NCI-H748 (cell line): ENCODE measurements at regions not wholly inside any gene's neighbourhood (a gene's known extent, or its start where the extent isn't known, plus 50 kb on each side); places are given as distances from the start of the nearest gene placed in this dataset.
"Not testable (repeated sequence)": the region's sequence is repeated elsewhere in the genome, so short reads cannot be mapped to it uniquely, and the experiment has no call there.

Experiments used
- DNase-seq: peaks from one replicate; lab custom pipeline; 2025; ENCODE audit not compliant: unreplicated experiment; lab: John Stamatoyannopoulos, UW

DNA sequence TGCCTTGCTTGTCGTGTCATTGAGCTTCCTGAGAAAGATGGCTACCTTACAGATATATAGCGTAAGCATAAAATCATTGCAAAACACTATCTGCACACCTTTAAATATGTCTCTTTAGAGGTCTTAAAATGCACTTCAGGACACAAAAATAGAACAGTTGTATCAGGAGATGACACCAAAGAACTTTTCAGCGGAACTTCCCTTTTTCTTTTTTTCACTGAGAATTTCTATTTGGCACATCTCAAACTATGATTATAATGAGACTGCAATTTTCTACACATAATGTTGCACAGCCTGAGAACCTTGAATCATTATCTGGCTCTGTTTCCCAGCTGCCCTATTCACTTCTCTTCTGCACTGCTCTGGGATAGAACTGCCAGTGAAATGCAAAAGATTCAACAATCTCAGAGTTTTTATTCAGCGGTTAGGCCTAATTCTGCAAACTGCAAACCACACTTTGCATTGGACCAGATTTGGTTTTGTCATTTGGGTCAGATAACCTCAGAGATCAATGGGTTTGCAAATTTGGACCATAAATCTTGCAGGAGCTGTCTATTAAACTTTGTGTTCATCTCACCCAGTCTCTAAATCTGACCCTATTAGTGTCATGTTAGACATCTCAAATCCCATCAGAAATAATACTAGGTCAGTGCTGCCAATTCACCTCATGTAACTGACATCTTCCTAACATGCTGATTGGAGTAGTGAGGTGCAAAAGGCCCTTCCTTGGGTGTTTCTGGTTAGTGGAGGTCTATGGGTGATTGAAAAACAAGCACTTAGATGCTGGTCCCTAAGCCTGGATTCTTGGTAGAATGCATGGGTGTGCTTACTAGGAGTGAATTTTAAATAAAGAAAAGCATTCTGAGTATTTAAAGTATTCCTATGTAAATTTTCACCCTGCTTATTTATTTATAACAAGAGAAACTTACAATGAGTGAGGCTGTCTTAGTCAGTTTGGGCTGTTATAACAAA lies 382.7 kb downstream of the UTRN start:
- DNase-seq = no peak

DNA sequence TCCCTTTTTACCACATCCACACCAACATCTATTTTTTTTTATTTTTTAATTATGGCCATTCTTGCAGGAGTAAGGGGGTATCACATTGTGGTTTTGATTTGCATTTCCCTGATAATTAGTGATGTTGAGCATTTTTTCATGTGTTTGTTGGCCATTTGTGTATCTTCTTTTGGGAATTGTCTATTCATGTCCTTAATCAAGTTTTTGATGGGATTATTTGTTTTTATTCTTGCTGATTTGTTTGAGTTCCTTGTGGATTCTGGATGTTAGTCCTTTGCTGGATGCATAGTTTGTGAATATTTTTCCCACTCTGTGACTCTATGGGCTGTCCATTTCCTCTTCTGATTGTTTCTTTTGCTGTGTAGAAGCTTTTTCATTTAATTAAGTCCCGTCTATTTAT lies 385.1 kb downstream of the UTRN start:
- not testable (repeated sequence) for DNase-seq

DNA sequence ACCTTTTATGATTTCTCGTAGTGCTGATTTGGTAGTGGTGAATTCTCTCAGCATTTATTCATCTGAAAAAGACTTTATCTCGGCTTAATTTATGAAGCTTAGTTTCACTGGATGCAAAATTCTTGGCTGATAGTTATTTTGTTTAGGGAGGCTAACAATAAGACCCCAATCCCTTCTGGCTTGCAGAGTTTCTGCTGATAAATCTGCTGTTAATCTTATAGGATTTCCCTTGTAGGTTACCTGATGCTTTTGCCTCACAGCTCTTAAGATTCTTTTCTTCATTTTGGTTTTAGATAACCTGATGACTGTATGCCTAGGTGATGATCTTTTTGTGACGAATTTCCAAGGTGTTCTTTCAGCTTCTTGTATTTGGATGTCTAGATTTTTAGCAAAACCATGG lies 388.7 kb downstream of the UTRN start:
- DNase-seq = peak; percentile 14

DNA sequence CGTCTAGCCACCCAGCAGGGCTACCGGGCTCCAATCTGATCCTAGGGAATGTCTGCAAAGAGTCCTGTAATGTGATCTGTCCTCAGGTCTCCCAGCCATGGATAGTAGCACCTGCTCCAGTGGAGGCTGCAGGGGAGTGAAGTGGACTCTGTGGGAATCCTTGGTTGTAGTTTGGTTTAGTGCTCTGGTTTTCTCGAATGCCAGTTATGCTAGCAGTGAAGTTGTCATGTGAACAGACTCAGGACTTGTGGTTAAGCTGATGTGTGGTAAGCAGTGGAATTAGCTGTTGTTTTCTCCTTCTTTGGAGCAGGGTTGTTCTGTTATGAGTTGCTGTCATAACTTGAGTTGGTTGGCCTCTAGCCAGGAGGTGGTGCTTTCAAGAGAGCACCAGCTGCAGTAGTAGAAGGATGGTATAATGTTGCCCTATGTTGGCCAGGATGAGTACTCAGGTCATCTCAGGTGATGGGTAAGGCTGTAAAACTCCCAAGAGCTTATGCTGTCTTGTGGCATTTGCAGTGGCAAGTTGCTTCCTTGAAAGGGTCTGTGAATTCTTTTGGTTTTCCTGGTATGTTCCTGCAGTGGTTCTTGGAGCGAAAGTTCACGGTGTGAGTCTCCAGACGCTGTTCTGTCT lies 390.2 kb downstream of the UTRN start:
- DNase-seq = peak; percentile 57

DNA sequence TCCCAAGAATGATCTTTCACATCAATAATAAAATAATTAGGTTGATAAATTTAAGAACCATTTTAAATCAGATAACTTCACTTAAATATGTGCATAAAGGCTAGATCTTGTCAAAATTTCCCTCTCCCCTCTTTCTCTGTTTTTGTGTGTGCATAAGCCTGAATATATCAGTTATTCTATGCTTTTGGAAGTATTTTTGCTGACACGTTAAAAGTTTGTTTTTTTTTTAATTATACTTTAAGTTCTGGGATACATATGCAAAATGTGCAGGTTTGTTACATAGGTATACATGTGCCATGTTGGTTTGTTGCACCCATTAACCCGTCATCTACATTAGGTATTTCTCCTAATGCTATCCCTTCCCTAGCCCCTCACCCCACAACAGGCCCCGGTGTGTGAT lies 391.2 kb downstream of the UTRN start:
- DNase-seq = not testable (repeated sequence)

DNA sequence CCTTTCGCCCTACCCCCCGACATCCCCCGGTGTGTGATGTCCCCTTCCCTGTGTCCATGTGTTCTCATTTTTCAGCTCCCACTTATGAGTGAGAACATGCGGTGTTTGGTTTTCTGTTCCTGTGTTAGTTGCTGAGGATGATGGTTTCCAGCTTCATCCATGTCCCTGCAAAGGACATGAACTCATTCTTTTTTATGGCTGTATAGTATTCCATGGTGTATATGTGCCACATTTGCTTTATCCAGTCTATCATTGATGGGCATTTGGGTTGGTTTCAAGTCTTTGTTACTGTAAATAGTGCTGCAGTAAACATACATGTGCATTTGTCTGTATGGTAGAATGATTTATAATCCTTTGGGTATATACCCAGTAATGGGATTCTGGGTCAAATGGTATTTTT lies 392.1 kb downstream of the UTRN start:
- DNase-seq = not testable (repeated sequence)

DNA sequence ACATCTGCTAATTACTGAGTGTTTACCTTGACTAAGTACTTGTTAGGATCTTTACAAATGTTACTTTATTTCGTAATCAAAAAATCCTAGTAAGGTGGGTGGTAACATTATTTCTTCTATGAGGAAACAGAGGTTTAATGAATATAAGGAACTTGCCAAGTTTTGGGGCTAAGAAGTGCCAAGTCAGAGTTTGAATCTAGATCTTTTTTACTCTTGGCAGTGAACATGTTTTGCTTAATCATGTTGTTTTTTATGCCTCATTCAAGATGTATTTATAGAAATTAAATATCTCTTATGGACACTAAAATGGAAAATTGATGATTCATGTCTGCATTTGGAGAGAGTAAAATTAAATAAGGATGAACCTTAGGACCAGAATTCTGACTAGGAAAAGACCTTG lies 393.7 kb downstream of the UTRN start:
- DNase-seq = no peak

DNA sequence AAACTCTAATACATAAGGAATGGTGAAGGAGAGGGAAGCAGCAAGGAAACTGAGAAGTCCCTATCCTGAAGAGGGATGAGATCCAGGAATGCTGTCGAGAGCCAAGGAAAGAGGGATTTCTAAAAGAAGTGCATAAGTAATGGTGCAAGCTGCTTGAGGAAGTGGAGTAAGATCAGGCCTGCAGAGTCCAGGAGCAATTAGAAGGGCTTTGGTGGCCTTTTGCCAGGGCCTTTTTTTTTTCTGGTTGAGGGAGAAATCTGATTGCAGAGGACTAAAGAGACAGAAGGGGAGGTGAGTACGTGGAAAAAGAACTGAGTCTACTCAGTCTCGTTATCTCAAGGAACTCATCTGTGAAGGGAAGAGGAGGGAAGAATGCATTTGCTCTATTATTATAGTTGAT lies 396.2 kb downstream of the UTRN start:
- DNase-seq = no peak

DNA sequence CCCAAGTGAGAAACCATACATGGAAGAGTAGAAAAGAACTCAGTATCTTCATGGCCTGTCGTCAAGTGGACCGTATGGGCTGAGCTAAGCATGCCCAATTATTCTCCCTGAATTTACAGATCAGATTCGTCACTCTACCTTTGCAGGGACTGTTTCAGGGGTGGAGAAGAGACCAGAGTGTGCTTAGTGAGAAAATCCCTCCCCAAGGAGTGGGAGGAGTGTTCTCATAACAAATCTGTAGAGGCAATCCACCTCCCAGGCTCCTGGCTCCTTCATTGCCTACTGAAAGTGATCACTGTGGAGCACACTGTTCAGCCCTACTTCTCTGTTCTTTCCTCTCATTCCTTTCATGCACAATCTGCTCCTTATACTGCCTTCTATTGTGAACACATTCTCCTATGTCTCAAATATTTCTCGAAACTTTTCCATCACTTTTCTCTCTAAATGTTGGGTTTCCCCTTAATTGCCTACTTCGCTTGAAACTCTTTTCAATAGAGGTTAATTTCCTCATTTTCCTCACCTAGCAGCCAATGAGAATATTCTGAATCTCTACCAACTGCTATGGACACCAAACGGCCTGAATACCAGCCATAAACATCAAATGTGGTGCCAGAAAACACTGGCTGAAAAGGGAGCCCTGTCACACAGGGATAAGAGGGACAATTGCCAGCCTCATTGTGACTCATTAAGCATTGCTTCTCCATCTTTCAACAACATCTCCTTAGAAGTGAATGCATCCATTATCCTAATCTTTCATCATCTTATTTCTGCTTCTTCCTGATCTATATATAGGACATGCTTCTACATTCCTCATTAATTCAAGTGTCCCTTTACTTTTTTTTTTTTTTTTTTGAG lies 398.3 kb downstream of the UTRN start:
- DNase-seq = no peak

DNA sequence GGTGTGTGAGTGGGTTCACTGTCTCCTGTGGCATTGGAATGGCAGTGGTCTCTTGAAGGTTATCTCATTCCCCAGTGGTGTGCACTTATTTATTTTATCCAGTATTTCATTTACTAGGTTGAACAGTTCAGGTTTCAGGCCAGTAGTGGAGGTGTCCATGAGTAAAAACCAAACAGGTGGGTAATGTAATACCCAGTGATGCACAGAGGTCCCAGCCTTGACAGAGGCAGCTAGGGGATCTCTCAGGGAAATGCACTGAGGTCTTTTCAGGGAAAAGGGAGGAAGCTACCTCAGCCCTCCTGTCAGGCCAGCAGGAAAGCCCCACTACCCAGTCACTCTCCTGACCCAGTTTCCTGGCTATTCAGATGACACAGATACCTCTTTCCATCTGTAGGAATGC lies 403.6 kb downstream of the UTRN start:
- DNase-seq = no peak

DNA sequence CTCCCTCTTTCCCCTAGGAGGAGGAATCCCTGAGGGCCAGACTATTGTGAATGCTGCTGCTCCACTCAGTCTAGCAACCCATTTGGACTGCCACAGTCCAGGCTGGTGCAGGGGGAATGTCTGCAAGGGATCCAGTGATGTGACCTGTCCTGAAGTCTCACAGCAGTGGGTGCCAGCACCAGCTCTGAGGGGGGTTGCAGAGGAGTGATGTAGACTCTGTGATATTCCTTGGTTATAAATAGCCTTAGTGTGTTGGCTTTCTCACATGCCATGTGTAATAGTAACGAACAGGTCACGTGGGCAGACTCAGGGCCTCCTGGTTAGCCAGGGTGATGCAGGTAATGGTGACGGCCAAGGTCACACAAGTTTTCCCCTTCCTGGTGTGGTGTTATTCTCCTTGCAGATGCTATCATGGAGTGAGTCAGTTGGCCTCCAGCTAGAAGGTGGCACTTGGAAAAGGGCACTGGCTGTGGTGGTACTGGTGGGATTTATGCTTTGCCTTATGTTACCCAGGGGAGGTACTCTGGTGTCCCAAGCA lies 404.4 kb downstream of the UTRN start:
- DNase-seq = no peak

DNA sequence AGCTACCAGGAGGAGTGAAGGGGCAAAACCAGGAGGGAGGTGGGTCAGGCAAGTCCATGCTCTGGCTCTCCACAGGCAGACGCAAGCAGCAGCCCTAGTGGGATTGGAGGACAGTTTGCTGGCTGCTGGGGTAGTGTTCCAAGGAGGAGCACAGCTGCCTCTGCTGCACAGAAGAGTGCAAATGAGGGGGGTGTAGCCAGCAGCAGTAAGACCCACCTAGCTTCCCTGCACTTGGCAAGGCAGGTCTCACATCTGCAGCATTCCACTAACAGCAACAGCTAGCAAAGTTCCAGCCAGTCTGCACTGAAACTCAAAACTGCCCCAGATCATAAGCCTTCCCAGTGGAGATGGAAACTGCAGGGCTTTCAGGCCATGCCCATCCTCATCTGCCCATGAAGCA lies 405.0 kb downstream of the UTRN start:
- DNase-seq = no peak

DNA sequence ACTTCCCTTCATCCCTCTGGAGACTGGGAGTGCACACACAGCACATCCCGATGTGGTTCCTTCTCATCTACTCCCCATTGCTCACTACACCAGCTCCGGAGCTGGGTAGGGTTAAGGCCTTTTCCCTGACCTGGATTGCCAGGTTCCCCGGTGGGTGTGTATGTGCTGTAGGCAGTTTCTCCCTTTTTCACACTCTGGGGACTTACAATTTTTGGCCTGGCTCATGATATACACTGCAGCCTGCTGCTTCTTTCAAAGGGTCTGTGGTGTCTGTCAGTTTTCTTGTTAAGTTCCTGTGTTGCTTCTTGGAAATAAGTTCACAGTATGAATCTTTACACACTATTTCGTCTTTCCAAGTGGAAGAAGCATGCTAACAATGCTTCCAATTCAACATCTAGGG lies 405.5 kb downstream of the UTRN start:
- DNase-seq = no peak

DNA sequence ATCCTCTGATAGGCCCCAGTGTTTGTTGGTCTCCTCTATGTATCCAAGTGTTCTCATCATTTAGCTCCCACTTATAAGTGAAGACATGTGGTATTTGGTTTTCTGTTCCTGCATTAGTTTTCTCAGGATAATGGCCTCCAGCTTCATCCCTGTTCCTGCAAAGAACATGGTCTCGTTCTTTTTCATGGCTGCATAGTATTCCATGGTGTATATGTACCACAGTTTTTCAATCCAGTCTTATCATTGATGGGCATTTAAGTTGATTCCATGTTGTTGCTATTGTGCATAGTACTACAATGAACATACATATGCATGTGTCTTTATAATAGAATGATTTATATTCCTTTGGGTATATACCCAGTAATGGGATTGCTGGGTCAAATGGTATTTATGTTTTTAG lies 406.9 kb downstream of the UTRN start:
- DNase-seq = not testable (repeated sequence)

DNA sequence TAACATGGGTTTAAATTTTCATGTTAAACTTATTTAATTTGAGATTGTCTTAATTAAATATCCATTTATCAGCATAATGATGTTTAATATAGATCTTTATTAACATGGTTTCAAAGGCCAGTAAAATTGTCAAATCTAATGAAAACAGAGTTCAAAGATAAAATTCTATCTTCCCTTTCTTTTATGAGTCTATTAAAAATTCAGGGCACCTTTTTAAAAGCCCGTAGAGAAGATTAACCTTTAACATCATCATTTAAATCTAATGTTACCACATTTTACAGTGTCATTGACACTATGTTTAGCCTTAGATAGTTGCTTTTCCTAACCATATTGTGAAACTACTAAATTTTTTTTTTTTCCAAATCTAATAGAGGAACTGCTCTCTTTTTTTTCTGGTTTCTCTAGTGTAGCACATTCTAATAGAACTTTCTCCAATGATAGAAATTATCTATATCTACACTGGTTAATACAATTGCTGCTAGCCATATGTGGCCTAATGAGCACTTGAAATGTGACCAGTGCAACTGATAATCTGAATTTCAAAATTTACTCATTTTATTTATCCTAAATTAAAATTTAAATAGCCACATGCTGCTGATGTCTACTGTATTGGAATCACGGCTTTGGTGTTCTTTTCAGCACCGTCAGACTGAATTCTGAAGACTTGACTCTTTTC lies 410.9 kb downstream of the UTRN start:
- no peak for DNase-seq

DNA sequence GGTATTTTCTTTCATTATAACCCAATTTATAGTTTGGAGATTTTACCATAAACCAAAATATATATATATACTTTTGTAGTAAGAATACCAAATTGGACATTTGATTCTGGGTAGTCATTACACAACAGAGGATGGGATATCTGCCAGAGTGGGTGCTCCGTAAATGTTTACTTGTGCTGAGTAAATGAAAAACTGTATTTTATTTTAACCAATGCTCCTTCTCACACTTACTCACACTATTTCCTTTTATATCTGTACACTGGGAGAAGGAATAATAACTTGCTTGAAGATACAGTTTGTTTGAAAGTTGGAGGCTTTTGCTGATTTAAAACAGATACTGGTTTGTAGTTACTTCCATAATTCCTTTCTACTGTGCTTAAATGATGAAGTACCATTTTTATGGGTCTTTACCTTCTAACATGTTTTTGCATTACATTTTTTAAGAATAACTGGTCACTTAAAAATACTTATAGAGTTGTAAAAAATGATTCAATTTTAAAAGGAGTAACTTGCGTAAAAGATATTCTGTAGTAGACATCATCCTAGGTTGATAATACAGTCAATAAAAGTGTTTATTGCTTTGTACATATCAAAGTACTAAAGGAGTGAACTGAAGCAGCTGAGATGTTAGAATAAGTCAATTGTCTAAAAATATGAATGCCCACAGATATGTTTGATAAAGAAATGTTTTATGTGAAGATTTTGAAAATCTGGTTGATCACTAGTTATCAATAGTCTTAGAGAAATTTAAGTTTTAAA lies 411.7 kb downstream of the UTRN start:
- no peak for DNase-seq

DNA sequence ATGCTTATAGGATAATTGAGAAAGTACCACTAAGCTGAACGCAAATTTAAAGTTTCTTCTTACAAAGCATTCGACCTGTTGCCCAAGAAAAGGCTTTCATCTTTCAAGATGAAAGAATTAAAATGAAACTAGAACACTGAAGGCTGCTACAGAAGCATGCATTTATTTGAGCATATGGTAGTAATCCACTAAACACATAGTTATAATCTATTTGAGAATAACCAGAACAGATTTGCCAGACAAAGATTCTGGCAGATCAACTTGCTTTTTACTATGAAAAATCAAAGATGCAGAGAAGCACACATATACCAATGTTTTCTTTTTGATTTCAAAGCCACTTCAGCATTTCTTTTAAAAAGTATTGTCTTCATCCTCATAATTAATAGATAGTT lies 412.2 kb downstream of the UTRN start:
- no peak for DNase-seq

DNA sequence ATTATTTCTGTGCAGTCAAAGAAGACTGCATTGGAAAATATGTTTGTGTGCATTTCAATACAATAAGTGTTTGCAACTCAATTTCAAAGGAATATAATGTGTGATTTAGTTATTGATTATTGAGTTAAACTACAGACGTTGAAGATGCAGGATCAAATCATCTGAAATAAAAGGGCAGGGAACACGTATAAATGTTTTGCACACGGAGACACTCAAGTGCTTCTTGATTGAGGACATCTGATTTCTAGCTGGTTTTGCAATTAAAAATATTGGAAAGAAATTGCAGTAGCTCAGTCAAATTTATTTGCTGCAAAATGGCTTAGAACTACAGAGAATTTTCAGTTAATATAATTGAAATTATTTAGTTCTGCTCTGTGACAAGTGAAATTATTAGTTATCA lies 412.7 kb downstream of the UTRN start:
- DNase-seq = no peak

DNA sequence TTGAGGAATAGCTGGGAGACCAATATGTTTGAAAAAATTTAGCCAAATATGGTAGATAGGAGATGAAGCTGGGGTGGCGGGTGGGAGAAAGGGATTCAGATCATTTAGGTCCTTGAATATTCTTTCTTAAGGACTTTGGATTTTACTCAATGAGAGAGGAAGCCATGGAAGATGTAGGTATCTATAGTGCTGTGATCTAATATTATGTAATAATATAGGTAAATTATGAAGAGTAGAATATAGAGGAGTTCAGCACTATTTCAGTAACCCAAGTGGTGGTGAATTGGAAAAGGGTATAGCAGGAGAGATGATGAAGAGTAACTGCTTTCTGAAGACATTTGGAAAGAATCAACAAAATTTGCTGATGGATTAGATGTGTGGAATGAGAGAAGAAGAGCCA lies 417.6 kb downstream of the UTRN start:
- DNase-seq = no peak

DNA sequence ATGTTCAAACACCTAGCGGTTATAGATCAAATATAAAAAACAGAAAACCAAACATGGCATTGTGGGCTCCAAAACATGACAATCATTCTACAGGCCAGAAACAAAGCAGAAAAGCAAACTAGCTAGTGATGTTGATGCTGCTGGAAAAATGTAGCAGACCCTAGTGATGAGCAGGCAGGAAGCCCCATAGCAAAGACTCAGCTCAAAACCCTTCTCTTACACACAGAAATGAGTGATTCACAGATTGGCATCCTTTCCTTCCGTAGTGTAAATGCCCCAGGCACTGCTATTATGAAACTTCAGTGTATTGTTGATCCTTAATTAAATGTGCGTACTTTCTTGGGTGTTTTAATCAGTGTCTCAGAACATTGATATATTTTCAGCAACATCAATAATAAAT lies 425.1 kb downstream of the UTRN start:
- DNase-seq = no peak
